SHP77 (cell line): ENCODE measurements at regions not wholly inside any gene's neighbourhood (a gene's known extent, or its start where the extent isn't known, plus 50 kb on each side); places are given as distances from the start of the nearest gene placed in this dataset.

ENCODE experiments used
- DNase-seq, 2 experiments: peaks; one replicate each; lab custom pipeline; 2025; lab: John Stamatoyannopoulos, UW

DNA sequence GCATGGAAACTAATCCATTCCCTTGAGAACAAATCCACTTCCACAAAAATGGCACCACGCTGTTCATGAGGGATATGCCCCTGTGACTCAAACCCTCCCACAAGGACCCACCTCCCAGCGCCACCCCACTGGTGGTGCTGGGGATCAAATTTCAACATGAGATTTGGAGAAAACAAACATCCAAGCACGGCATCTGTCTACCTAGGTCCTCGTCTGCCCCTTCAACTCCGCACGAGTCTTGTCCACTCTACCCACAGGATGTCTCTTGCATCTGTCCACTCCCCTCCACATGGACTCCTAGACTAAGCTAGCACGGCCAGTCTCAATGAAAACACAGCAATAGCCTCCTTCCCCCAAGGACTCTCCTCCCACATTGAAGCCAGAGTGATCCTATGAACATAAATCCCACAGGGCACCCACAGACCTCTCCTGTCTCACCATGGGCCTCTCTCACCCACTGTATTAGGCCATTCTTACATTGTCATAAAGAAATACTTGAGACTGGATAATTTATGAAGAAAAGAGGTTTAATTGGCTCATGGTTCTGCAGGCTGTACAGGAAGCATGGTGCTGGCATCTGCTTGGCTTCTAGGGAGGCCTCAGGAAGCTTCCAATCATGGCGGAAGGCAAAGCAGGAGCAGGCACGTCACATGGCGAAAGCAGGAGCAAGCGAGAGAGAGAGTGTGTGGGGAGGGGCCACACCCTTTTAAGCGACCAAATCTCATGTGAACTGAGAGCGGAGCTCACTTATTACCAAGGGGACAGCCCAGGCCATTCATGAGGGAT lies 101.4 kb downstream of the TOMM20 start:
- no peak for DNase-seq

- DNase-seq = no peak
These were observed 103.1 kb downstream of the TOMM20 start for GRCh38 chr1:235025422-235025984.

GRCh38 chr1:235024711-235025421 lies 103.8 kb downstream of the TOMM20 start:
- no peak for DNase-seq

- no peak for DNase-seq
These were observed 104.8 kb downstream of the TOMM20 start for GRCh38 chr1:235023711-235024439.

GRCh38 chr1:235022981-235023710 lies 105.5 kb downstream of the TOMM20 start:
- no peak for DNase-seq

DNA sequence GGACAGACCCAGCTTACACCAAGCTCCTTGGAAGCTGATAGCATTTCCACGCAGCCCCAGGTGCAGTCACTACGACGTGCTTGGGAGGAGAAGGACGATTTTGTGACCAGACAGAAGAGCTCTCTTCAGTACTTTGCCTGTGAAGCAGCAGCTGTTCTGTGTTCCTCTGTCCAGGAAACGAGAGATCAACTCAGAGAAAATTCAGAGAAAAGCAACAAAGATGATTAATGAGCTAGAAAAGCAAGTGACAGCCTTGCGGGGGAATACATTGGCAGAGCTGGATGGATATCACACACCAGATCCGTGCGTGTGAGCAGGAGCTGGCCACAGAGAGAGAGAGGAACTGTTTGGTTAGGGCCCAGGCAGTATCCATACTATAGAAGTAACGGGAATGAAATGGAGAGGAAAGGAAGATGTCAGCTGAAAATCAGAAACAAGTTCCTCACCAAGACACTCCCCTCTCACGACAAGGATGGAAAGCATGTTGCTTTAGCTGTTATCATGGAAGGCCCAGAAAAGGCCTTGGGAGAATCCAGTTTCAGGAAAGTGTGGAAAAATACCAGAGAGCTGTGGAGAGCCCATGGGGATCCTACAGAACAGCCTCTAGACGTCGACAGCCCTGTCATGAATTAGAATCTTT lies 106.2 kb downstream of the TOMM20 start:
- peak in 1 of 2 experiments; percentile 7 for DNase-seq

- DNase-seq = no peak
These were observed 106.8 kb downstream of the TOMM20 start for GRCh38 chr1:235021815-235022214.

DNA sequence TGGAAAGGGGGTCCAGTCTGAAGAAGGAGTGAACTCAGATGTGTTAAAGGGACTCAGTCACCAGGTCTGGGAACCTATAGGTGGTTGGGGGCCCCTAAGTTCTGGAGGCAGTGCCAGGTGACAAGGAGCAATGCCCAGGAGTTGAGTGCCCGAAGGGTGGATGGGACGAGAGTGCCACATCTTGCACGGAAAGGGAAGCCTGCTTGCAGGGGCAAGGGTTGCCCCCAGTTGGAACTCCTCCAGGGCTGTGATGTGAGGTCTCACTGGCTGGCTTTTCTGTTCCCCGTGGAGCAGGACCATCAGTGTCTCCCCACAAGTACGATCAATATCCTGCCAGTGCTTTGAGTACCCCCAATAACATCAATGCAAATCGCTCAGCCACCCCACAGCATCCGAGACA lies 107.3 kb downstream of the TOMM20 start:
- DNase-seq = no peak

DNA sequence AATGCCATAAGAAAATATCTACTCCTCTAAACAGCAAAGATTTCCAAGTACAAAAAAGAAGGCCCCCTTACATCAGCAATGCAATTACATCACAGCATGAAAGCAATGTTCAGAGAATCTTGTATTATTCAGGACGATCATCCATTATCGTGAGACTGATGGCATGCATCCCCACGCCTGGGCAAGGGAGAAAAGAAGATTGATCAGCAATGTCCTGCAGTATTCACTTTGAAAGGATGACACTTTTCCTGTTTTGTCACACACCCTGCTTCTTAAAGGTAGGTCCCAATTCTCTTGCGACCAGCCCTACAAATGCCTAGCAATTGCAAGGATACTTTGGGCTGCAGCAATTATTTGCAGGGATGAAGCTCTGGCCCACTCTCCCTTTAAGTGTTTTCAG lies 108.7 kb downstream of the TOMM20 start:
- DNase-seq = no peak

DNA sequence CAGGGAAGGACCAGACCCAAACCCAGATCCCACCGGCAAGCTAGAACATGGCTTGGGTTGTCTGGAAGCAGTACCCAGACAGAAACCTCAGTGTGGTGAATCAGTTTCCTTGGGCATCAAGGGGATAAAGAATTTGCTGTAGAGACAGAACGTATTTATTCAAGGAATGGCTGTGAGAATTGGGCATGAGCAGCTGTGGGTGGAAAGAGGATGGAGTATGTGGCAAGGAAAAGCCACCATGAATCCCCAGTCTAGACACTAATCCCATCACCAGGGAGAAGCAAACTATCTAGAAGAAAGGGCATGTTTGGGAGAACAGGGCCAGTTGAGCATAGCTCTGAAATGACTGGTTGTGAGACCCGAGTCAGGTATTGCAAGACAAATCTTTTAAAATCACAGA lies 109.2 kb downstream of the TOMM20 start:
- DNase-seq = no peak

GRCh38 chr1:235018720-235019444 lies 109.8 kb downstream of the TOMM20 start:
- no peak for DNase-seq

- no peak for DNase-seq
These were observed 110.5 kb downstream of the TOMM20 start for GRCh38 chr1:235018161-235018560.

DNA sequence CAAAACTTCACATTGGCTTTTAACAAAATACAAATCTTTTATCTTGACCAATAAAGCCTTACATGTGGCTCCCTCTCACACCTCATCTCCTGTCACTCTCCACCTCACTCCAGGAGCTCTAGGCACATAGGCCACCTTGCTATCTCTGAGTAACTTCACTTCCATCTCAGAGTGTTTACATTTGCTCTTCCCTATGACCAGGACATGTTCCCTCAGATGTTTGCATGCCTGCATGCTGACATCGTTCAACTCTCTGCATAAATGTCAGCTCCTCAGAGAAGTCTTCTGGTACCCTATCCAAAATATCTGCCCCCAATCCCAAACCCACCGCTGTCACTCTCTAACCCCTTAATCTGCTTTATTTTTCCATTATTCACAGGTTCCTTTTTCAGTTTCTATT lies 110.9 kb downstream of the TOMM20 start:
- no peak for DNase-seq

DNA sequence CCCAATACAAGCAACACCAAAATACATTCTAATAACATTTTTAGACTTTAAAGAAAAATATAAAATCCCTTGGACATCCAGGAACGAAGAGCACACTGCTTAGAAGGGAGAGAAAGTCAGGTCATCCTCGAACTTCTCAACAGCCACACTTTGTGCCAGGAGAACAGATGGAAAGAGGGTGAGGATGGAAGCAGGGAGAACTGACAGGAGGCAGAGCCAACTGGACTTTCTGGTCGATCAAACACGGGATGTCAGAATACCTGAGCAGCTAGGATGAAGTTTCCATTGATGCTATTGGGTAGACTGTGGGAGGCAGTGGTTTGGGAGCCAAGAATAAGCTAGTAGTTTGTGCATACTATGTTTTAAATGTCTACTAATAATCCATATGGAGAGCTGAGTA lies 111.4 kb downstream of the TOMM20 start:
- DNase-seq = no peak

DNA sequence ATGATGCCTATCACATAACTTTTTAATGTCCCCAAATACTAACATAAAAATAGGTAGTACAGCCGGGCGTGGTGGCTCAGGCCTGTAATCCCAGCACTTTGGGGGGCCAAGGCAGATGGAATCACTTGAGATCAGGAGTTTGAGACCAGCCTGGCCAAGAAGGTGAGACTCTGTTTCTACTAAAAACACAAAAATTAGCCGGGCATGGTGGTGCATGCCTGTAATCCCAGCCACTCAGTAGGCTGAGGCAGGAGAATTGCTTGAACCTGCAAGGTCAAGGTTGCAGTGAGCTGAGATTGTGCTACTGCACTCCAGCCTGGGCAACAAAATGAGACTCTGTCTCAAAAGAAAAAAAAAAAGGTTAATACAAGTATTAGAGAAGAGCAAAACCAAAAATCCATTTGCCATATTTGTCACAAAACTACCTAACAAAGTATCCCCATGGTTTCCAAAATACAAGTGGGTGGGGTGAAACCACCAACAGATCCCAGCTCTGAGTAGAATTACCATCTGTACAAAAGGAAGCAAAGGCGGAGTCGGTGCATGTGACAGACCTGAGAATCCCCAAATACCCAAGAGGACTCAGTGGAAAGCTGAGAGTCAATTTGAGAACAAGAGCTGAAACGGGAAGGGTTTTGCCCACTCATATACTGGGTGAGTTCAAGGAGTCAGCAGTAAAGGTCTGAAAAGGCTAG lies 113.2 kb downstream of the TOMM20 start:
- no peak for DNase-seq

DNA sequence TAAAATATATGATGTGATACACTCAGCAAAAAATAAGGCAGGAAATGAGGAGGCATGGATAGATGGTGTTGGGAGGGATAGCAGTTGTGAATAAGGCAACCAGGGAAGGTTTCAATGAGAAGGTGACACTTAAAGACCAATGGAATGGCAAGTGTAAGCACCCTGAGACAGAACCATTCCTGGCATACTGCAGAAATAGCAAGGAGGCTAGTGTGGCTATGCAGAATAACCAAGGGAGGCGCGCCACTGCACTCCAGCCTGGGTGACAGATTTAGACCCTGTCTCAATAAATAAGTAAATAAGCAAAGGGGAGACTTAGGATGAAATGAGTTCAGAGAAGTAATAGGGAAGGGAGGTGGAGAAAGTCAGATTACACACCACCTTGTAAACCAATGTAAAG lies 113.9 kb downstream of the TOMM20 start:
- DNase-seq = no peak

GRCh38 chr1:235013512-235013911 lies 115.1 kb downstream of the TOMM20 start:
- no peak for DNase-seq

DNA sequence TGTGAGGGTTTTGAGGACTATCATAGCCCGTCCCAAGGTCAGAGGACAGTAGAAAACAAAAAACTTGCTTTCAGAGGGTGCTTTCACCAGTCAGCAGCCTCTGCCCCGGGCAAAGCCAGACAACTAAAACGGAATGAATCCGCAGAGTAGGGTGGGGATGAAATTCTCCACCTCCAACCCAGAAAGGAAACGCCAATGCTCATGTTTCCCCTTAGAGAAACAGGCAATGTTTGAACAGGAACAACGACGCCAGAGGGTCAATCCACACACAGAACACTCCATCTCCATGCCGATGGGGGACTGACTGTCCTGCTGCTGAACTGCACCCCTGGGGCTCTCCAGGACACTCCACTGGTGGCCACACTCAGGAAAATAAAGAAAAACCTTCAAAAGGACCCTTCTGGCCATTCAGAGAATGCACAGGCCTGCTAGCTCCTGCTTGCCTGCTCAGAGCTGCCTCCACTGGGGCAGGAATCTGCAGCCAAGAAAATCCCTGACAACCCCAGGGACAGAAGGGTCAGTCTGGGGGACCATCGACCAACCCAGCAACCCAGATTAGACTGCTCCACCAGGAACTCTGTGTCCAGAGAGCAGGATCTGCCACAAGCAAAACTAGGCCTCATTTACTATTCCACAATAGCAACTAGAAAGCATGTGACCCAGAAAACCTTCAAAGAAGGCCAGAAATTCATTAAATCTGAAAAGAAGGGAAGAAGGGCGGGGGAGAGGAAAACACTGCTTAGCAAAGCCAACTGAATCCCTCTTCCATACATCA lies 116.0 kb downstream of the TOMM20 start:
- peak in 1 of 2 experiments; percentile 35 for DNase-seq
